Sigmoid colon (tissue), 4 donors: ENCODE measurements at regions not wholly inside any gene's neighbourhood (a gene's known extent, or its start where the extent isn't known, plus 50 kb on each side); places are given as distances from the start of the nearest gene placed in this dataset.

Experiments
- CTCF ChIP-seq, 4 experiments: fragments of 450-650 bp in 3 of 4; fragments of 200-600 bp in 1 of 4; IDR thresholded peaks; one replicate each; pipeline ENCODE4 v1.5.1; 2016 to 2019; ENCODE audit warnings: antibody characterized with exemption in 4 of 4, mild to moderate bottlenecking in 3 of 4, moderate library complexity in 2 of 4
- EP300 ChIP-seq, 4 donors: sonication (generic); formaldehyde crosslinking; IDR thresholded peaks; one replicate each; pipeline ENCODE4 v1.6.1; 2017; ENCODE audit warnings: antibody characterized with exemption in 4 of 4

GRCh38 chr10:44238212-44238611, 146.7 kb downstream of the CXCL12 start:
- no peak for TF ChIP-seq CTCF (IDR thresholded peaks at IDR 0.05)
- no peak for TF ChIP-seq EP300 (IDR thresholded peaks at IDR 0.05)
